Mucosa of descending colon (tissue), 3 donors: ENCODE measurements at regions not wholly inside any gene's neighbourhood (a gene's known extent, or its start where the extent isn't known, plus 50 kb on each side); places are given as distances from the start of the nearest gene placed in this dataset.

Experiments
- ATAC-seq: fragments of 200-7000 bp; cut with Tn5 transposase; one replicate; pipeline ENCODE4 v1.9.1; 2020; ENCODE audit warnings: mild to moderate bottlenecking, moderate library complexity
- DNase-seq, 3 donors: peaks; one replicate each; pipeline ENCODE4 v3.0.0-alpha.2; 2020
- H3K36me3 ChIP-seq: fragments of 200-600 bp; one replicate; pipeline ENCODE4 v1.8.0; 2021; ENCODE audit warnings: low read depth, mild to moderate bottlenecking
- H3K4me1 ChIP-seq: fragments of 200-600 bp; one replicate; pipeline ENCODE4 v1.8.0; 2021; ENCODE audit warnings: low read depth, mild to moderate bottlenecking
- H3K4me3 ChIP-seq: fragments of 200-600 bp; one replicate; pipeline ENCODE4 v1.8.0; 2021; ENCODE audit warnings: mild to moderate bottlenecking
- H3K9me3 ChIP-seq: fragments of 200-600 bp; one replicate; pipeline ENCODE4 v1.8.0; 2021; ENCODE audit warnings: mild to moderate bottlenecking
- CTCF ChIP-seq: fragments of 200-600 bp; IDR thresholded peaks from one replicate; pipeline ENCODE4 v1.8.0; 2022; ENCODE audit warnings: antibody characterized with exemption, mild to moderate bottlenecking
- intact Hi-C, 2 donors: fragments of 100-400 bp; cut with DNase I in 1 of 2; cut with micrococcal nuclease in 1 of 2; formaldehyde crosslinking; loops; one replicate each; pipeline versions ENCODE4 v1.11.0 to v1.11.1; 2022; cut with DNase I, micrococcal nuclease
- donor health status: DM: no; HTN: no; CAD: no; lungs with moderate emphysema.
- donor health status: DM: no; HTN: no; CAD: no.
- donor health status: DM: no; HTN: yes; CAD: no.

- ATAC-seq (peak; percentile 98), DNase-seq (peak in 1 of 3 donors; percentile 37)
- no peak for TF ChIP-seq CTCF
- Histone ChIP-seq H3K4me3 (no peak overlapping the region), H3K9me3 (no peaks in the 10 kb centered on the region), H3K36me3 (no peaks in the 10 kb centered on the region), H3K4me1 (peaks cover 5% of the 10 kb centered on the region)
- intact Hi-C loops, result no loop called here
These were observed 274.6 kb downstream of the ANKRD50 start for GRCh38 chr4:124437853-124438495.

- DNase-seq, result no peak
- no peaks in the 10 kb centered on the region for H3K36me3 ChIP-seq
- no peak for ATAC-seq
- no peaks in the 10 kb centered on the region for H3K9me3 ChIP-seq
- intact Hi-C loops, result no loop called here
- H3K4me3 ChIP-seq, result no peak overlapping the region
- no peak for TF ChIP-seq CTCF
- no peaks in the 10 kb centered on the region for H3K4me1 ChIP-seq
These were observed 267.5 kb downstream of the ANKRD50 start for GRCh38 chr4:124445071-124445470.

GRCh38 chr4:124449881-124450280 is 262.7 kb downstream of the ANKRD50 start:
- Histone ChIP-seq H3K36me3 (no peaks in the 10 kb centered on the region), H3K4me1 (no peaks in the 10 kb centered on the region), H3K9me3 (no peaks in the 10 kb centered on the region), H3K4me3 (no peak overlapping the region)
- TF ChIP-seq CTCF, result no peak
- ATAC-seq (no peak), DNase-seq (no peak)
- intact Hi-C loops, result no loop called here

- TF ChIP-seq CTCF, result no peak
- DNase-seq (no peak), ATAC-seq (no peak)
- Histone ChIP-seq H3K9me3 (no peaks in the 10 kb centered on the region), H3K4me1 (no peaks in the 10 kb centered on the region), H3K36me3 (no peaks in the 10 kb centered on the region), H3K4me3 (no peak overlapping the region)
- intact Hi-C loops, result no loop called here
These were observed 261.7 kb downstream of the ANKRD50 start for GRCh38 chr4:124450851-124451250.

- H3K9me3 ChIP-seq, result no peaks in the 10 kb centered on the region
- TF ChIP-seq CTCF, result no peak
- intact Hi-C loops, result no loop called here
- no peaks in the 10 kb centered on the region for H3K36me3 ChIP-seq
- no peak overlapping the region for H3K4me3 ChIP-seq
- no peak for ATAC-seq
- DNase-seq, result no peak
- no peaks in the 10 kb centered on the region for H3K4me1 ChIP-seq
These were observed 257.7 kb downstream of the ANKRD50 start for GRCh38 chr4:124454772-124455270.

- Histone ChIP-seq H3K4me1 (no peaks in the 10 kb centered on the region), H3K36me3 (no peaks in the 10 kb centered on the region), H3K4me3 (no peak overlapping the region), H3K9me3 (peaks cover 2% of the 10 kb centered on the region)
- no peak for TF ChIP-seq CTCF
- intact Hi-C loops, result no loop called here
- DNase-seq (no peak), ATAC-seq (no peak)
These were observed 256.9 kb downstream of the ANKRD50 start for GRCh38 chr4:124455671-124456070.
